NCI-H1417 (cell line): ENCODE measurements at regions not wholly inside any gene's neighbourhood (a gene's known extent, or its start where the extent isn't known, plus 50 kb on each side); places are given as distances from the start of the nearest gene placed in this dataset.
A peak's percentile ranks its signal among the peaks of the same experiment; 100 is the strongest.
"Not testable (repeated sequence)": the region's sequence is repeated elsewhere in the genome, so short reads cannot be mapped to it uniquely, and the experiment has no call there.

ENCODE experiments used
- DNase-seq, 3 experiments: peaks; one replicate each; lab custom pipeline; 2025; lab: John Stamatoyannopoulos, UW

- peak in 1 of 3 experiments; percentile 1 for DNase-seq
These were observed 411.1 kb upstream of the MBL2 start for GRCh38 chr10:53183733-53184132.

- DNase-seq, result no peak
These were observed 404.9 kb upstream of the MBL2 start for GRCh38 chr10:53177468-53177867.

- DNase-seq, result no peak
These were observed 393.7 kb upstream of the MBL2 start for GRCh38 chr10:53166325-53166724.

GRCh38 chr10:53162856-53163255 lies 390.3 kb upstream of the MBL2 start:
- DNase-seq, result no peak

GRCh38 chr10:53161231-53161630 lies 388.6 kb upstream of the MBL2 start:
- no peak for DNase-seq

- not testable (repeated sequence) for DNase-seq
These were observed 383.1 kb upstream of the MBL2 start for GRCh38 chr10:53155674-53156073.

- DNase-seq, result no peak
These were observed 381.2 kb upstream of the MBL2 start for GRCh38 chr10:53153831-53154230.

GRCh38 chr10:53140506-53140905 lies 367.9 kb upstream of the MBL2 start:
- DNase-seq, result no peak

- DNase-seq, result no peak
These were observed 363.3 kb upstream of the MBL2 start for GRCh38 chr10:53135897-53136253.

- DNase-seq, result no peak
These were observed 362.8 kb upstream of the MBL2 start for GRCh38 chr10:53135213-53135896.

- DNase-seq, result no peak
These were observed 361.5 kb upstream of the MBL2 start for GRCh38 chr10:53134050-53134449.

- DNase-seq, result no peak
These were observed 357.8 kb upstream of the MBL2 start for GRCh38 chr10:53130337-53130736.

- no peak for DNase-seq
These were observed 355.1 kb upstream of the MBL2 start for GRCh38 chr10:53127686-53128085.

GRCh38 chr10:53123311-53123710 lies 350.7 kb upstream of the MBL2 start:
- no peak for DNase-seq

- DNase-seq, result no peak
These were observed 349.7 kb upstream of the MBL2 start for GRCh38 chr10:53122281-53122680.

GRCh38 chr10:53115660-53116059 lies 343.1 kb upstream of the MBL2 start:
- no peak for DNase-seq

- DNase-seq, result no peak
These were observed 338.9 kb upstream of the MBL2 start for GRCh38 chr10:53111529-53111928.

GRCh38 chr10:53109320-53109719 lies 336.7 kb upstream of the MBL2 start:
- DNase-seq, result no peak

- DNase-seq, result peak in 1 of 3 experiments; percentile 41
These were observed 335.8 kb upstream of the MBL2 start for GRCh38 chr10:53108317-53108934.

GRCh38 chr10:53107711-53108110 lies 335.1 kb upstream of the MBL2 start:
- no peak for DNase-seq

GRCh38 chr10:53102424-53102823 lies 329.8 kb upstream of the MBL2 start:
- DNase-seq, result no peak

GRCh38 chr10:53093878-53094277 lies 321.3 kb upstream of the MBL2 start:
- no peak for DNase-seq

- no peak for DNase-seq
These were observed 319.0 kb upstream of the MBL2 start for GRCh38 chr10:53091574-53091973.

- DNase-seq, result no peak
These were observed 316.4 kb upstream of the MBL2 start for GRCh38 chr10:53088961-53089360.
